ENCODE measurements at regions not wholly inside any gene's neighbourhood (a gene's known extent, or its start where the extent isn't known, plus 50 kb on each side); places are given as distances from the start of the nearest gene placed in this dataset.

DNA sequence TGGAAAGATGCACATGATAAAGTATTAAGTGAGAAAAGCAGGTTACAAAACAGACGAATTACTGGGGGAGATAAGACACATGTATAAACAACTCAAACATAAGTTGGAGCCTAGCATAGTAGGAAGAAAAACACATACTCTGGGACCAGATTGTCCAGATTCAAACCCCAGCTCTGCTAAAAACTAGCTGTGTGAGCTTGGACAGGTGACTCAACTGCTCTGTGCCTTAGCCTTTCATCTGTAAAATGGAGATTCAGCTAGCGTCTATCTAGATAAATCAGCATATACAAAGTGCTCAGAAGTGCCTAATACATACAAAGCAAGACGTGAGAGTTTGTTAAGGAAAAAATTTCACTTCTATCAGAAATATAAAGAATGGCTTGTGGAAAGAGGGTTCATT, 254.0 kb upstream of the POU3F1 start:
- TF ChIP-seq POLR2AphosphoS5 (IDR thresholded peaks at IDR 0.05; ENCODE audit: control insufficient read depth, insufficient read depth, low read depth, low read length) (no peak), NR2C2 (CRISPR knock-in tag; IDR thresholded peaks at IDR 0.05) (no peak), NR2C2 (tag; IDR thresholded peaks at IDR 0.05) (no peak), JUND (IDR thresholded peaks at IDR 0.05; ENCODE audit: borderline replicate concordance, low read depth, low read length) (no peak), JUND (tag; IDR thresholded peaks at IDR 0.05; ENCODE audit: borderline replicate concordance, low read depth, low read length) (no peak), POLR2A (conservative IDR thresholded peaks at IDR 0.05) (no peak)

Data from K562 (cell line).